Neural cell (in vitro differentiated cells): ENCODE measurements at regions not wholly inside any gene's neighbourhood (a gene's known extent, or its start where the extent isn't known, plus 50 kb on each side); places are given as distances from the start of the nearest gene placed in this dataset.

Experiments
- H2AFZ ChIP-seq: fragments of 200-600, 300-800 bp; sonication (generic), shearing (Covaris generic); 2 replicates; pipeline ENCODE4 v1.6.0; 2014; ENCODE audit warnings: low read depth, mild to moderate bottlenecking, antibody characterized with exemption, low read length, moderate library complexity
- H3F3A ChIP-seq: fragments of 200-600 bp; shearing (Covaris generic); 2 replicates; pipeline ENCODE4 v1.6.1; 2016; ENCODE audit warnings: mild to moderate bottlenecking, moderate library complexity, mixed read lengths, antibody characterized with exemption, low read length; ENCODE audit not compliant: insufficient read depth, poor library complexity, severe bottlenecking
- H3K27ac ChIP-seq: fragments of 200-600, 300-800 bp; sonication (generic), shearing (Covaris generic); 2 replicates; pipeline ENCODE4 v1.5.1; 2014; ENCODE audit warnings: mild to moderate bottlenecking, low read length, moderate library complexity
- H3K27me3 ChIP-seq: fragments of 300-800, 200-600 bp; sonication (generic), shearing (Covaris generic); 2 replicates; pipeline ENCODE4 v1.6.0; 2014; ENCODE audit warnings: mild to moderate bottlenecking, low read depth, low read length, moderate library complexity; ENCODE audit not compliant: insufficient read depth
- H3K36me3 ChIP-seq: fragments of 300-800, 200-600 bp; sonication (generic), shearing (Covaris generic); 2 replicates; pipeline ENCODE4 v1.5.1; 2014; ENCODE audit warnings: mild to moderate bottlenecking, antibody characterized with exemption, low read length, moderate library complexity; ENCODE audit not compliant: insufficient read depth
- H3K4me2 ChIP-seq: fragments of 300-800, 200-600 bp; sonication (generic), shearing (Covaris generic); 2 replicates; pipeline ENCODE4 v1.6.0; 2014; ENCODE audit warnings: mild to moderate bottlenecking, low read length
- H3K4me3 ChIP-seq: fragments of 300-800, 200-600 bp; sonication (generic), shearing (Covaris generic); 2 replicates; pipeline ENCODE4 v1.5.1; 2014; ENCODE audit warnings: mild to moderate bottlenecking, low read length, moderate library complexity
- H3K79me2 ChIP-seq: fragments of 200-600 bp; shearing (Covaris generic); replicated peaks from 2 replicates; pipeline ENCODE4 v1.6.0; 2014; ENCODE audit warnings: mild to moderate bottlenecking, low read length, moderate library complexity; ENCODE audit not compliant: insufficient read depth
- H3K9ac ChIP-seq: fragments of 300-800, 200-600 bp; sonication (generic), shearing (Covaris generic); 2 replicates; pipeline ENCODE4 v1.6.1; 2016; ENCODE audit warnings: mild to moderate bottlenecking, low read length, mixed read lengths
- H3K9me2 ChIP-seq: fragments of 200-600 bp; shearing (Covaris generic); 2 replicates; pipeline ENCODE4 v1.6.1; 2016; ENCODE audit warnings: mild to moderate bottlenecking, low read length, mixed read lengths; ENCODE audit not compliant: insufficient read depth
- H3K9me3 ChIP-seq: fragments of 200-600, 300-800 bp; sonication (generic), shearing (Covaris generic); 2 replicates; pipeline ENCODE4 v1.6.1; 2016; ENCODE audit warnings: mild to moderate bottlenecking, mixed run types, low read length, moderate library complexity, mixed read lengths
- H4K20me1 ChIP-seq: fragments of 200-600 bp; shearing (Covaris generic); 2 replicates; pipeline ENCODE4 v1.6.1; 2016; ENCODE audit warnings: mild to moderate bottlenecking, mixed run types; ENCODE audit not compliant: insufficient read depth
- CTCF ChIP-seq: fragments of 450-650 bp; IDR thresholded peaks from 2 replicates; pipeline ENCODE4 v1.5.1; 2014; ENCODE audit warnings: antibody characterized with exemption, mild to moderate bottlenecking, moderate library complexity; ENCODE audit not compliant: poor library complexity, severe bottlenecking
- EP300 ChIP-seq: fragments of 450-650 bp; conservative IDR thresholded peaks from 2 replicates; pipeline ENCODE4 v1.6.1; 2014; ENCODE audit warnings: antibody characterized with exemption, mild to moderate bottlenecking, moderate library complexity; ENCODE audit not compliant: poor library complexity, severe bottlenecking
- EZH2 ChIP-seq: fragments of 200-600, 300-800 bp; shearing (Covaris generic), sonication (generic); IDR thresholded peaks from 2 replicates; pipeline ENCODE4 v1.6.1; 2014; ENCODE audit warnings: antibody characterized with exemption, low read length, borderline replicate concordance, mild to moderate bottlenecking; ENCODE audit not compliant: insufficient read depth, poor library complexity, severe bottlenecking
- MXI1 ChIP-seq: fragments of 450-650 bp; conservative IDR thresholded peaks from 2 replicates; pipeline ENCODE4 v1.6.1; 2014; ENCODE audit warnings: antibody characterized with exemption, mild to moderate bottlenecking; ENCODE audit not compliant: poor library complexity, severe bottlenecking
- POLR2AphosphoS5 ChIP-seq: IDR thresholded peaks from 2 replicates; pipeline ENCODE4 v1.6.1; 2012
- RAD21 ChIP-seq: fragments of 450-650 bp; conservative IDR thresholded peaks from 2 replicates; pipeline ENCODE4 v1.6.1; 2014; ENCODE audit warnings: antibody characterized with exemption, mild to moderate bottlenecking, moderate library complexity
- REST ChIP-seq: IDR thresholded peaks from 2 replicates; pipeline ENCODE4 v1.6.1; 2012; ENCODE audit warnings: borderline replicate concordance
- SMC3 ChIP-seq: fragments of 450-650 bp; conservative IDR thresholded peaks from 2 replicates; pipeline ENCODE4 v1.6.1; 2014; ENCODE audit warnings: antibody characterized with exemption, mild to moderate bottlenecking, moderate library complexity; ENCODE audit not compliant: poor library complexity
- TAF1 ChIP-seq: IDR thresholded peaks from 2 replicates; pipeline ENCODE4 v1.6.1; 2012; ENCODE audit warnings: low read depth

GRCh38 chrY:7803737-7804136 lies 892.2 kb upstream of the AMELY start:
- H3K79me2 ChIP-seq, result no peaks in the 10 kb centered on the region
- H4K20me1 ChIP-seq, result no peaks in the 10 kb centered on the region
- no peaks in the 10 kb centered on the region for H3K9me2 ChIP-seq
- no peak overlapping the region for H2AFZ ChIP-seq
- H3K9ac ChIP-seq, result no peak overlapping the region
- H3K36me3 ChIP-seq, result no peaks in the 10 kb centered on the region
- no peak overlapping the region for H3K4me2 ChIP-seq
- no peaks in the 10 kb centered on the region for H3F3A ChIP-seq
- no peak overlapping the region for H3K4me3 ChIP-seq
- TF ChIP-seq REST (no peak), POLR2AphosphoS5 (no peak), RAD21 (no peak), CTCF (no peak), EZH2 (no peak), SMC3 (no peak), TAF1 (no peak), MXI1 (no peak), EP300 (no peak)
- H3K9me3 ChIP-seq, result no peaks in the 10 kb centered on the region
- H3K27ac ChIP-seq, result no peak overlapping the region
- H3K27me3 ChIP-seq, result no peaks in the 10 kb centered on the region

GRCh38 chrY:7796128-7796527 lies 884.6 kb upstream of the AMELY start:
- no peak overlapping the region for H3K27ac ChIP-seq
- TF ChIP-seq EZH2 (no peak), REST (no peak), POLR2AphosphoS5 (no peak), EP300 (no peak)
- no peaks in the 10 kb centered on the region for H3K9me2 ChIP-seq
- no peaks in the 10 kb centered on the region for H3K79me2 ChIP-seq
- no peaks in the 10 kb centered on the region for H3K36me3 ChIP-seq
- H3K9me3 ChIP-seq, result no peaks in the 10 kb centered on the region
- H4K20me1 ChIP-seq, result no peaks in the 10 kb centered on the region
- no peaks in the 10 kb centered on the region for H3K27me3 ChIP-seq
- H2AFZ ChIP-seq, result no peak overlapping the region
- no peak overlapping the region for H3K4me2 ChIP-seq
- no peak overlapping the region for H3K9ac ChIP-seq
- no peak overlapping the region for H3K4me3 ChIP-seq
- H3F3A ChIP-seq, result no peaks in the 10 kb centered on the region
